ENCODE measurements at regions not wholly inside any gene's neighbourhood (a gene's known extent, or its start where the extent isn't known, plus 50 kb on each side); places are given as distances from the start of the nearest gene placed in this dataset.
A peak's percentile ranks its signal among the peaks of the same experiment; 100 is the strongest.

DNA sequence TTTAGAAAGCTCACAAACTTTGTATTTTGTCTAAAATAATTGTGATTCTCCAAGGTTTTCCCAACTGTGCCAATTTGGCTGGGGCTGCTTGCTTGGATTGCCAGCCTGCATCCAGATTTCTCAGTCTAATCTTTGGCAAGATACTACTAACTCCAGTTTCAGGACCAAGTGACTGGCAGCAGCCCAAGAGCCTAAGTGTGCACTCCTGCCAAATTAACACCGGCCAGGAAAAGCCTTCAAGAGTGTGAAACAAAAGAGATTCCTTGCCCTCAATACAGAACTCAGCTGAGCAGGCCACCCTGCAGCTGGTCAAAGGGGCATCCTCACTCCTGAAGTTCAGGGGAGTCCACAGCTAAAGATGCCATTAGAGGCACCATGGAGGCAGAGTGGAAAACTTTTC lies 589.0 kb upstream of the ACVR2A start:
- Histone ChIP-seq H3K27ac (ENCODE audit: low read length) (no peak overlapping the region), H3K36me3 (ENCODE audit: control insufficient read depth, insufficient read depth, low read length) (no peaks in the 10 kb centered on the region), H3K9me3 (replicated peaks; ENCODE audit: control insufficient read depth, low read depth, low read length) (no peaks in the 10 kb centered on the region), H3K27me3 (ENCODE audit: control insufficient read depth, insufficient read depth, low read length) (no peaks in the 10 kb centered on the region), H3K4me3 (ENCODE audit: low read length) (no peak overlapping the region), H3K4me1 (ENCODE audit: control insufficient read depth, insufficient read depth, low read length) (peaks cover 3% of the 10 kb centered on the region)
- peak; percentile 22 for DNase-seq
- 100% methylated on average over 1 of the region's 1 CpG for WGBS (ENCODE audit: insufficient coverage)

DNA sequence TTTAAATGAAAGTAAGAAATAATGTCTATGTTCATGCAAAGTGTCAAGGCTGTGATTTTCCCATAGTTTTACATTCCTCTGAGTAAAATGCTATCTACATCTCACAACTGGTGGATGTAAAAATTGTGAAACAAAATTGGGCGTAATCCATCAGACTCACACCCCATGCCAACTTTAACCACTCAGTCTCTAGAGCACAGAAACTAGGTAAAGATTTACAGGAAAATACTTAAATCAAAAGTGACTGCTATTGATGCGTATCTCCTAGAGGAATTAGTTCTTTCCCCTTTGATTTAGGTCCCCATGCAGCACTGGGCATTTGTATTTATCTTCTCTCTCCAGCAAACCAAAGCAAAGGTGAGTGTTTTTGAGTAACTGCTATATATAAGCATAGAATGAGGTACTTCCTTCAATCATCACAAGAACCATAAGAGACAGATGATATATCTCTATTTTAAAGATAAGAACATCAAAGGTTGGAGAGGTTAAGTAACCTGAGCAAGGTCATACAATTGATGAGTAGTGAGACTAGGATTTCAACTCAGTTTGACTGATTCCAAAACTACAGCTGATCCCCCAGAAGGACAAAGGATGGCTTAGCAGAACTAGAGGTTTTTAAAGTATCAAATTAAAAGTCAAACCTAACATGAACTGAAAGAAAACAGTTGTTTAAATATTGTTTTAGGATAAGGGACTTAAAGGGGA lies 594.0 kb upstream of the ACVR2A start:
- H3K36me3 ChIP-seq (ENCODE audit: control insufficient read depth, insufficient read depth, low read length) = no peaks in the 10 kb centered on the region
- no peaks in the 10 kb centered on the region for H3K9me3 ChIP-seq (replicated peaks; ENCODE audit: control insufficient read depth, low read depth, low read length)
- H3K4me1 ChIP-seq (ENCODE audit: control insufficient read depth, insufficient read depth, low read length) = peaks cover 2% of the 10 kb centered on the region
- no peak overlapping the region for H3K27ac ChIP-seq (ENCODE audit: low read length)
- no peak for DNase-seq
- H3K4me3 ChIP-seq (ENCODE audit: low read length) = no peak overlapping the region
- WGBS (ENCODE audit: insufficient coverage) = no CpG with 5 or more reads among the region's 2 CpGs
- H3K27me3 ChIP-seq (ENCODE audit: control insufficient read depth, insufficient read depth, low read length) = no peaks in the 10 kb centered on the region

DNA sequence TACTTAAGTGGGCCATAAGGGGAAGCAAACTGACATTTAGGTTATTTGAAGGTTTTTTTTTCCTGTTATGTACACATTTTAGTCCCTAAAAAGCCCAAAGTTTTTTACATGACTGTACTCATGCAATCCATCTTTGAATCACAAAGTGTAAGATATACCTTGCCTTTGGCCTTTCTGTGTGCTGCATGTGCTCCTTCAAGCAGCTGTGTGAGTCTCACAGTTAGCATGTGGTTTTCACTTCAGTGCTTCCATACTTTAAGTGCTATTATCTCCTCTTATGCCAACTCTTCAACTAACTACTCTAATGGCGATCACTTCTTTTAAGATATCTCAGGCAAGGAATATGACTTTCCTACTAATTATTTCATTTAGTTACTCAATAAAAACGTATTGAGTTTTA lies 597.1 kb upstream of the ACVR2A start:
- Histone ChIP-seq H3K27ac (ENCODE audit: low read length) (no peak overlapping the region), H3K4me1 (ENCODE audit: control insufficient read depth, insufficient read depth, low read length) (no peaks in the 10 kb centered on the region), H3K9me3 (replicated peaks; ENCODE audit: control insufficient read depth, low read depth, low read length) (no peaks in the 10 kb centered on the region), H3K27me3 (ENCODE audit: control insufficient read depth, insufficient read depth, low read length) (no peaks in the 10 kb centered on the region), H3K36me3 (ENCODE audit: control insufficient read depth, insufficient read depth, low read length) (no peaks in the 10 kb centered on the region), H3K4me3 (ENCODE audit: low read length) (no peak overlapping the region)
- no CpG with 5 or more reads among the region's 2 CpGs for WGBS (ENCODE audit: insufficient coverage)
- no peak for DNase-seq

DNA sequence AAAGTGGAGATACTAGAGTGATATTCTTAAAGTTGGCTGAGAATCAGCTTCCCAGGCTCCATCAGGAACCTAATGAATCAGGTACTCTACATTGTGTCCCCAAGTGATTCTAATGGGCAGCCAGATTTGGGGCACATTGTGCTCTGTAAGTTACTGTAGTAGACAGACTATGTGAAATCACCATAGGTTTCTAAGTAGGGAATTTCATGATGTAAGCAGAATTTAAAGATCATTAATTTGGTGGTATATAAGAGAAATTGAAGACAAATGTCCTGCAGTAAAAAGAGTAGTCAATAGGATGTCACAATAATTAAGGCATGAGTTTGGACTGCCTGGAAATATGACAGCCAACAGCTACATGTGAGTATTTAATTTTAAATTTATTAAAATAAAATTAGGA lies 602.4 kb upstream of the ACVR2A start:
- Histone ChIP-seq H3K36me3 (ENCODE audit: control insufficient read depth, insufficient read depth, low read length) (no peaks in the 10 kb centered on the region), H3K27me3 (ENCODE audit: control insufficient read depth, insufficient read depth, low read length) (no peaks in the 10 kb centered on the region), H3K4me3 (ENCODE audit: low read length) (no peak overlapping the region), H3K9me3 (replicated peaks; ENCODE audit: control insufficient read depth, low read depth, low read length) (no peaks in the 10 kb centered on the region), H3K27ac (ENCODE audit: low read length) (no peak overlapping the region), H3K4me1 (ENCODE audit: control insufficient read depth, insufficient read depth, low read length) (no peaks in the 10 kb centered on the region)
- DNase-seq = no peak

DNA sequence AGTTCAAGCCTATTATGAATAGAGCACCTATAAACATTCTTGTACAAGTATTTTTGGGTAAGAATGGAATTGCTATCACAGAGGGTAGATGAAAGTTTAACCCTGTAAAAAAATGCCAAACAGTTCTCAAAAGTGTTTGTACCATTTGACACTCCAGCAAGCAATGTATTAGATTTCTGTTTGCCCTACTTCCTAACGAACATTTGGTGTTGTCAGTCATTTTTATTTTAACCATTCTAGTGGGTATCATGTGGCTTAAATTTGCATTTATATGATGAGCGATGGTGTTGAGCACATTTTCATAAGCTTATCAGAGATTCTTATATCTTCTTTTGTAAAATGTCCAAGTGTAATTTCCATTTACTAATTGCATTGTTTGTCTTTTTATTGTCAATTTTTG lies 608.2 kb upstream of the ACVR2A start:
- Histone ChIP-seq H3K27ac (ENCODE audit: low read length) (no peak overlapping the region), H3K36me3 (ENCODE audit: control insufficient read depth, insufficient read depth, low read length) (no peaks in the 10 kb centered on the region), H3K9me3 (replicated peaks; ENCODE audit: control insufficient read depth, low read depth, low read length) (no peaks in the 10 kb centered on the region), H3K4me1 (ENCODE audit: control insufficient read depth, insufficient read depth, low read length) (no peaks in the 10 kb centered on the region), H3K27me3 (ENCODE audit: control insufficient read depth, insufficient read depth, low read length) (no peaks in the 10 kb centered on the region), H3K4me3 (ENCODE audit: low read length) (no peak overlapping the region)
- peak; percentile 39 for DNase-seq
- WGBS (ENCODE audit: insufficient coverage) = no CpG with 5 or more reads among the region's 2 CpGs

DNA sequence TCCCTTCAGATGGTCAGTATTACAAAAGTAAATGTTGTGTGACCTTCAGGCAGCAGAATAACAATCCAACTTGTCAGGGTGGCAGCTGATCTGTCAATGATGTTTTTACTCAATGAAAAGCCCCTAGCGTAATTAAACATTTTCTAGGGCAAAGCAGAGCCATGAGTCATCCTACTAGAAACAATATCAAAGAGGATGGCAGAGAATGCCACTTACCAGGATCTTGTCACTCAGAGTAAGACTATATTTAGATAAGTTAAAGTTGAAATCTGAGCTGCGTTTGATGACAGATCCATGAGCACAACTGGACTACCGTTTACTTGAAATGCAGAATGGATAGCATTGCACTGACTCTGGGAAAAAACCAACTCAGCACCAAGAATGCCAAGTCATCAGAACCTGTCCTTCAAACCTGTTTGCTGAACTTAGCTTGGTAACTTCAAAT lies 612.6 kb upstream of the ACVR2A start:
- Histone ChIP-seq H3K4me3 (ENCODE audit: low read length) (no peak overlapping the region), H3K9me3 (replicated peaks; ENCODE audit: control insufficient read depth, low read depth, low read length) (no peaks in the 10 kb centered on the region), H3K4me1 (ENCODE audit: control insufficient read depth, insufficient read depth, low read length) (no peaks in the 10 kb centered on the region), H3K27me3 (ENCODE audit: control insufficient read depth, insufficient read depth, low read length) (no peaks in the 10 kb centered on the region), H3K27ac (ENCODE audit: low read length) (peak overlapping the region; percentile 15), H3K36me3 (ENCODE audit: control insufficient read depth, insufficient read depth, low read length) (no peaks in the 10 kb centered on the region)
- DNase-seq = peak; percentile 67
- 70% methylated on average over 3 of the region's 3 CpGs for WGBS (ENCODE audit: insufficient coverage)

DNA sequence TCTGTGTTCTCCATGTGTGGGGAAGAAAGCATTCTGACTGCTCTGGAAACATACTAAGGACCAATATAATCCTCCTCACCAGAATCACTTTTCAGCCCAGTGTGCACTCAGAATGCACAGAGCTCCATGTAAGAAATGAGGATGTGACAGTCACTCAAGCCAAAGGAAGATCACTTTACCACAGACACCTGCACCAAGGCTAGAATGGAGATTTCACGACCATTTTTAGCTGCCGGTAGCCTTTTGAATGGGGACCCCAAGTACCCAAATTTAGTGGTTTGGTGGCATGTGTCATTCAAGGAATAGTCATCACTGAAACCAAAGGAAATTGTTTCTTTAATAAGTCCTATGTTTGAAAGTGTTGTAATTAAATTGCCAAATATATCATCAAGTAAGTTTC lies 613.2 kb upstream of the ACVR2A start:
- Histone ChIP-seq H3K9me3 (replicated peaks; ENCODE audit: control insufficient read depth, low read depth, low read length) (no peaks in the 10 kb centered on the region), H3K4me3 (ENCODE audit: low read length) (no peak overlapping the region), H3K27ac (ENCODE audit: low read length) (no peak overlapping the region), H3K4me1 (ENCODE audit: control insufficient read depth, insufficient read depth, low read length) (no peaks in the 10 kb centered on the region), H3K27me3 (ENCODE audit: control insufficient read depth, insufficient read depth, low read length) (no peaks in the 10 kb centered on the region), H3K36me3 (ENCODE audit: control insufficient read depth, insufficient read depth, low read length) (no peaks in the 10 kb centered on the region)
- no CpG with 5 or more reads among the region's 2 CpGs for WGBS (ENCODE audit: insufficient coverage)
- DNase-seq = no peak

DNA sequence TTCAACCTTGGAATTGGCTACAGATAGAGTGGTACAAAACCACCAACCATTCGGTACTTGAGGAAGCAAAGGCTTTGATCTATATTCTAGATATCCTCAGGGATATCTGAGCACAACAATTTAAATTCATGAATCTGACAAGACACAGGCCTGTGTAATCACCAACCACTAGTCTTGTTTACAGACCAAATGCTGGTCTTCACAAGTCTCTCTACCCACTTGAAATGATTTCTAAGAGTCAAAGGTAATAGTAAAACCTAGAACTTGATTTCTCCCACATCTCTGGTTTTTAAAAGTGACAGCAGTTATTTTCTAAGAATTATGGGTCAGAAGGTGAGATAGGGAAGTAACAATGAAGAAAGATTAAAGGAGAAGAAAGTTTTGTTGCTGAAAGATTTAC lies 613.7 kb upstream of the ACVR2A start:
- H3K27me3 ChIP-seq (ENCODE audit: control insufficient read depth, insufficient read depth, low read length) = no peaks in the 10 kb centered on the region
- H3K36me3 ChIP-seq (ENCODE audit: control insufficient read depth, insufficient read depth, low read length) = no peaks in the 10 kb centered on the region
- no peaks in the 10 kb centered on the region for H3K4me1 ChIP-seq (ENCODE audit: control insufficient read depth, insufficient read depth, low read length)
- H3K9me3 ChIP-seq (replicated peaks; ENCODE audit: control insufficient read depth, low read depth, low read length) = no peaks in the 10 kb centered on the region
- no peak for DNase-seq
- no peak overlapping the region for H3K27ac ChIP-seq (ENCODE audit: low read length)
- WGBS (ENCODE audit: insufficient coverage) = no CpG with 5 or more reads among the region's 1 CpG
- H3K4me3 ChIP-seq (ENCODE audit: low read length) = no peak overlapping the region

DNA sequence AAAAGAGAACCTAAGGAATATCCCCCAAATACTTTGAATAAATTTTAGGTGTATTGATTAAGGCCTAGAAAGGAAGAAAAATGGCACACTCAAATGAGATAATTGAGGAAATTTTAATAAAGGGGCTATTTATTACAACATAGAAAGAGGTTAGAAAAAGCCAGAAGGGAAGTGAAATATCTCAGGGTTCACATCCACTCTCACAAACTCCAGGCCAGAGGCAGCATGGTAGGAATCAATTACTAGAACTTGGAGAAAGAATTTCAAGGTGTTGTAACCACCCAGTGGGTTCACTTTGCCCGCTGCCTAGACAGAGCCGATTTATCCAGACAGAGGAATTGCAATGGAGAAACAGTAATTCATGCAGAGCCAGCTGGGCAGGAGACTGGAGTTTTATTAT lies 617.5 kb upstream of the ACVR2A start:
- H3K27me3 ChIP-seq (ENCODE audit: control insufficient read depth, insufficient read depth, low read length) = no peaks in the 10 kb centered on the region
- no peak for DNase-seq
- H3K27ac ChIP-seq (ENCODE audit: low read length) = no peak overlapping the region
- no peaks in the 10 kb centered on the region for H3K4me1 ChIP-seq (ENCODE audit: control insufficient read depth, insufficient read depth, low read length)
- 90% methylated on average over 2 of the region's 2 CpGs for WGBS (ENCODE audit: insufficient coverage)
- no peak overlapping the region for H3K4me3 ChIP-seq (ENCODE audit: low read length)
- no peaks in the 10 kb centered on the region for H3K36me3 ChIP-seq (ENCODE audit: control insufficient read depth, insufficient read depth, low read length)
- H3K9me3 ChIP-seq (replicated peaks; ENCODE audit: control insufficient read depth, low read depth, low read length) = no peaks in the 10 kb centered on the region

DNA sequence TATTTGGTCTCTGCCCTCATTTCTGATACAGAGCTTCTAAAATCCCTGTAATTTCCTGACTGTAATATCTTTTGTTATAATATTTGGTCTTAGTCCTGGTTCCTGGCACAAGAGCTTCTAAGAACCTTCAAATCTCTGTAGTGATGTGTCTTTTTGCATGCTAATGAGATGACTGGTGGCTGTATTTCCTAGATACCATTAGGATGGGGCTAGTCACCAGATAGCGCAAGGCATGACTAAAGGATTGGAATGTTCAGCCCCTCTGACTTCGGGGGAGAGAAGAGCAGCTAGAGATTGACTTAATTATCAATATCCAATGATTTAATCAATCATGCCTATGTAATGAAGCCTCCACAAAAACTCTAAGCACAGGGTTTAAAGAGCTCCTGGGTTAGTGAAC lies 620.8 kb upstream of the ACVR2A start:
- no peak for DNase-seq
- no CpG with 5 or more reads among the region's 2 CpGs for WGBS (ENCODE audit: insufficient coverage)
- H3K27me3 ChIP-seq (ENCODE audit: control insufficient read depth, insufficient read depth, low read length) = no peaks in the 10 kb centered on the region

DNA sequence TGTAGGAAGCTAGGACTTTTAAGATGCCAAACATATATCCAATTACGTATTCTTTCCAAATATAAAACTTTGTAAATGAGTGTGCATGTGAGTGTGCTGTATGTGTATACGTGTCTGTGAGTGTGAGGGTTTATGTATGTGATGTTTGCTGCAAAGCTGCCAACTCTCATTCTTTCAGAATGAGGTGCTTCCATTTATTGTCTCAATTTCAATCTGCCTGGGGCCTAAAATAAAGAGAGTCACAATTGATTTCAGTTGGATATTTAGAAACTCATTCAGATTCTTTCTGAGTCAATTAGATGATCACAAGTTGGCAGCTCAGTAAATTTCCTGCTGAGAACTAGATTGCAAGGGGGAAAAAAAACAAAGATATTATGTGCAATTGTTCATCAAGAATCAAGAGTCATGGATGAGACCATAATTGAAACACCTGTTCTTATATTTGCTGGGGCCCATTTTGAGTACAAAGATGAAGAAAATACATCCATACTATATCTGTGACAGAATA lies 621.2 kb upstream of the ACVR2A start:
- DNase-seq = no peak
- H3K9me3 ChIP-seq (replicated peaks; ENCODE audit: control insufficient read depth, low read depth, low read length) = peaks cover 2% of the 10 kb centered on the region
- no peaks in the 10 kb centered on the region for H3K36me3 ChIP-seq (ENCODE audit: control insufficient read depth, insufficient read depth, low read length)
- H3K27ac ChIP-seq (ENCODE audit: low read length) = no peak overlapping the region
- WGBS (ENCODE audit: insufficient coverage) = no CpG with 5 or more reads among the region's 2 CpGs
- H3K4me1 ChIP-seq (ENCODE audit: control insufficient read depth, insufficient read depth, low read length) = no peaks in the 10 kb centered on the region
- H3K4me3 ChIP-seq (ENCODE audit: low read length) = no peak overlapping the region
- no peaks in the 10 kb centered on the region for H3K27me3 ChIP-seq (ENCODE audit: control insufficient read depth, insufficient read depth, low read length)

More for the DNA sequence above, 620.8 kb upstream of the ACVR2A start:
- no peaks in the 10 kb centered on the region for H3K36me3 ChIP-seq (ENCODE audit: control insufficient read depth, insufficient read depth, low read length)
- peaks cover 2% of the 10 kb centered on the region for H3K9me3 ChIP-seq (replicated peaks; ENCODE audit: control insufficient read depth, low read depth, low read length)
- no peak overlapping the region for H3K27ac ChIP-seq (ENCODE audit: low read length)
- H3K4me3 ChIP-seq (ENCODE audit: low read length) = no peak overlapping the region
- H3K4me1 ChIP-seq (ENCODE audit: control insufficient read depth, insufficient read depth, low read length) = no peaks in the 10 kb centered on the region

Data from muscle of leg (tissue), 3 donors.